ENCODE measurements at regions not wholly inside any gene's neighbourhood (a gene's known extent, or its start where the extent isn't known, plus 50 kb on each side); places are given as distances from the start of the nearest gene placed in this dataset.
"Not testable (repeated sequence)": the region's sequence is repeated elsewhere in the genome, so short reads cannot be mapped to it uniquely, and the experiment has no call there.

- DNase-seq (ENCODE audit: low spot score), result no peak
These were observed 137.3 kb upstream of the TGFBR2 start for GRCh38 chr3:30469133-30469532.

DNA sequence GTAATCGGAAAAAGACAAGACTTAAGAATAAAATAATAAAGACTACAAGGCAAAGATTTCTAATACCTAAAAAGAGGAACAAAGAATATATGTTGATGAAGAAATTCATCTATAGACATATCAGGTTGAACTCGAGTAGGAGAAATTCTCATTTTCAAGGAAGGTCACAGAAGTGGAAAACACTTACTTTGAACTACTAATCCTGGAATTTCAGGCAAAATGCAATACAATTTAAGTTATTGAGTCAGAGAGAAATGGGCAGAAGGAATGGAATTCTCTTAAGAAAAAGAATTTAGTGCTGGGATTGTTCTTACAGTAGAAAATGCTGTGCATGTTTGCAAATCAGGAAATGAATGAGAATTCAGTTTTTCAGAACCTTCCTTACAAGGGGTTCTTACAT is 135.9 kb upstream of the TGFBR2 start:
- DNase-seq (ENCODE audit: low spot score), result no peak

- DNase-seq (ENCODE audit: low spot score), result no peak
These were observed 135.3 kb upstream of the TGFBR2 start for GRCh38 chr3:30471066-30471465.

- no peak for DNase-seq (ENCODE audit: low spot score)
These were observed 134.5 kb upstream of the TGFBR2 start for GRCh38 chr3:30471796-30472489.

DNA sequence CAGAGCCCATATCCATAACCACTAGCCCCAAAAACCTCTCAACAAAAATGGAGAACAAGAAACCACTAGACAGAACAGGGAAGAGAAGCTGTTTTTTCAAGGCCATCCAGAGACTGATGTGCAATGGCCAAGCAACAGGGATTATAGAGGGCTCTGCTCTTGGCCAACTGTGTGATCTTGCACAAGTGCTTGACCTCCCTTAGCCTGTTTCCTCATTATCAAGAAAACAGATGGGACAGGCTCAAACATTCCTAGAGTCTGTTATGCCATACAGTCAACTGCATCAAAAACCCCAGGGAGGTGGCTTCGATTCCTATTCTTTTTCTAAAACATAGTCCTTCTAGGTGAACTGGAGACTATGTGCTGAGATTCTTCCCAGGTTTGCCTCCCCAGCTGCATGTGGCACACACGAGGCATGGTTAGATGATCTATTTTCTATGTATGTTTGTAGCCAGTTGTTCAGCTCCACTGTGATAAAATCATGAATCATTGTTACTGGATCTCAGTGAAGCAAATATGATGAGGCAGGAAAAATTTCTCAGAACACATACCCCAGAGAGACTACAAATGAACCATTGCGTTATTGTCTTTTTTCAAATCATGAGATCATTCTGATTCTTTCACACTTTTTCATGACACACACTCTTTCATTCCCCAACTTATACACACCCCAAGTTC is 132.9 kb upstream of the TGFBR2 start:
- DNase-seq (ENCODE audit: low spot score), result no peak

DNA sequence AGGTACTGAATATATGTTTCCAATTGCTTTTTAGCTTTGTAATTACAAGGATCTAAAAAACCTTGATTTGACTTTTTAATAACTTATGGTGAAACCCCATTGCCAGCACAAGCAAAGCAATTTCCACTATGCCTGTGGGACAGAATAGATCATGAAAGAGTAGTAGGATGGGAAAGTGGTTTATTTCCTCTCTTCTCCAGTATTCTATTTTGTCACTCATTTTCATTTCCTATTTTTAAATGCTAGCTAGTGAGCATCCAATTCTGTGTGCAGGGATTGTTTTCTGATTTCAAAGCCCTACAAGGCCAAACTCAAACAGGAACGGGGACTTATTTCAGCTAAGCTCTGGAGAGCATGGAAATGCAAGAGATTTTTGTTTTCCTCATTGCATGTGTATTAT is 132.0 kb upstream of the TGFBR2 start:
- DNase-seq (ENCODE audit: low spot score), result no peak

- no peak for DNase-seq (ENCODE audit: low spot score)
These were observed 131.2 kb upstream of the TGFBR2 start for GRCh38 chr3:30475038-30475808.

GRCh38 chr3:30475809-30476178 is 130.6 kb upstream of the TGFBR2 start:
- DNase-seq (ENCODE audit: low spot score), result no peak

GRCh38 chr3:30476368-30477084 is 129.9 kb upstream of the TGFBR2 start:
- DNase-seq (ENCODE audit: low spot score), result no peak

- DNase-seq (ENCODE audit: low spot score), result no peak
These were observed 129.1 kb upstream of the TGFBR2 start for GRCh38 chr3:30477149-30477921.

DNA sequence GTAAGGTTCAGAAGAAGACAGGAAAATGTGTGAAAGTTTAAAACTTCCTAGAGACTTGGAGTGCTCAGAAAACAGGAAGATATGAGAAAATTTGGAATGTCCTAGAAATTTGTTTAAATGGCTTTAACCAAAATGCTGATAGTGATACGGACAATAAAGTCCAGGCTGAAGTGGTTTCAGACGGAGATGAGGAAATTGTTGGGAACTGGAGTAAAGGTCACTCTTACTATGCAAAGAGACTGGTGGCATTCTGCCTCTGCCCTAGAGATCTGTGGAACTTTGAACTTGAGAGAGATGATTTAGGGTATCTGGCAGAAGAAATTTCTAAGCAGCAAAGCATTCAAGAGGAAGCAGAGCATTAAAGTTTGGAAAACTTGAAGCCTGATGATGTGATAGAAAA is 126.7 kb upstream of the TGFBR2 start:
- not testable (repeated sequence) for DNase-seq (ENCODE audit: low spot score)

DNA sequence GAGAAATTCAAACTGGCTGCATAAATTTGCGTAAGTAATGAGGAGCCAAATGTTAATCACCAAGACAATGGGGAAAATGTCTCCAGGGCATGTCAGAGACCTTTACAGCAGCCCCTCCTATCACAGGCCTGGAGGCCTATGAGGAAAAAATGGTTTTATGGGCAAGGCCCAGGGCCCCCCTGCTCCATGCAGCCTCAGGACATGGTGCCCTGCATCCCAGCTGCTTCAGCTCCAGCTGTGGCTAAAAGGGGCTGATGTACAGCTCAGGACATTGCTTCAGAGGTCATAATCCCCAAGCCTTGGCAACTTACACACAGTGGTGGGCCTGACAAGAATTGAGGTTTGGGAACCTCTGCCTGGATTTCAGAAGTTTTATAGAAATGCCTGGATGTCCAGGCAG is 126.2 kb upstream of the TGFBR2 start:
- DNase-seq (ENCODE audit: low spot score), result not testable (repeated sequence)

- DNase-seq (ENCODE audit: low spot score), result no peak
These were observed 125.8 kb upstream of the TGFBR2 start for GRCh38 chr3:30480587-30480986.

GRCh38 chr3:30481241-30481640 is 125.2 kb upstream of the TGFBR2 start:
- DNase-seq (ENCODE audit: low spot score), result no peak

- not testable (repeated sequence) for DNase-seq (ENCODE audit: low spot score)
These were observed 122.2 kb upstream of the TGFBR2 start for GRCh38 chr3:30484229-30484628.

- no peak for DNase-seq (ENCODE audit: low spot score)
These were observed 120.0 kb upstream of the TGFBR2 start for GRCh38 chr3:30486368-30486767.

- DNase-seq (ENCODE audit: low spot score), result no peak
These were observed 118.2 kb upstream of the TGFBR2 start for GRCh38 chr3:30488070-30488756.

DNA sequence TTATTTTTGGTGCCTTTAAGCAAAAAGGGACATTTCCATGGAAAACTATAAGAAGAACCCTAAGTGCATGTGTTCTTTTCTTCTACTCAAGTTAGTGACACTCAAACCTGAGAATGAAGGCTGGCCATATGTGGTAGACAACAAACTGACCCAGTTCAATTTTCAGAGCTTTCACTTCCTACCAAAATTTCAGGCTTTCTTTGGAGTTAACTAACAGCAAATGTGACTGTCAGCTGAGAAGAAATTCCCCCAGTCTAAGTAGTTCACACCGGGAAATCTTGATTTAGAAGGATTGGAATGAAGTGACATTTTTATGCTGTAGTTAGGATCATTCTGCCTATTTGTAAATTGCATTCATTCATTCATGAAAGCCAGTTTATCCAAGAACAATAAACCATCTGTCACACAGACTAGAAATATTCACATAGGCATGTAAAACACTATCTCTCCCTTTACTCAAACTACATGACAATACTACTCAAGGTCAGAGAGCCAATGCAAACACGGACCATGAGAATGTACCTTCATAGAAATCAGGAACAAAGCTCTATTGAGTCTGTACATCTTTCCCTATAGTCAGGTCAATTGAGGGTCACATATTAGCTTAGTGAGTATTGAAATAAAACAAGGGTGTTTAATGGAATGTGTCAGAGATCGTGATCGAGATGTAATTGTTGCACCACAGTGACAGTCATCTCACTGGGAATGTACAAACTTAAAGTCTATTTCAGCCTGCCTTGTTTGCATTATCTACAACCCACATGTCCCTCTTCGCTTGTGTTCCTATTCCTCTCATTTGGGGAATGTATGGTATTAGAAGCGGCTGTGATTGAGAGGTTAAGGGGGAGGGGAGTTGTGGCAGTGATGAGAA is 113.8 kb upstream of the TGFBR2 start:
- DNase-seq (ENCODE audit: low spot score), result no peak

GRCh38 chr3:30493911-30494311 is 112.5 kb upstream of the TGFBR2 start:
- DNase-seq (ENCODE audit: low spot score), result no peak

Data from putamen (tissue), 1 donor.